GM18870 (cell line): ENCODE measurements at regions not wholly inside any gene's neighbourhood (a gene's known extent, or its start where the extent isn't known, plus 50 kb on each side); places are given as distances from the start of the nearest gene placed in this dataset.
"Not testable (repeated sequence)": the region's sequence is repeated elsewhere in the genome, so short reads cannot be mapped to it uniquely, and the experiment has no call there.

ENCODE experiments used
- ATAC-seq: cut with Tn5 transposase; IDR thresholded peaks from one replicate; pipeline ENCODE4 v1.9.1; 2021; ENCODE audit warnings: moderate library complexity; ENCODE audit not compliant: unreplicated experiment

GRCh38 chr7:65509368-65510186, 135.9 kb downstream of the ZNF92 start:
- ATAC-seq: no peak

- not testable (repeated sequence) for ATAC-seq
Observed at GRCh38 chr7:65510187-65510538, 136.5 kb downstream of the ZNF92 start.

GRCh38 chr7:65519751-65520150, 146.1 kb downstream of the ZNF92 start:
- ATAC-seq: not testable (repeated sequence)

GRCh38 chr7:65545465-65546161, 172.0 kb downstream of the ZNF92 start:
- not testable (repeated sequence) for ATAC-seq

GRCh38 chr7:65549589-65550443, 176.2 kb downstream of the ZNF92 start:
- not testable (repeated sequence) for ATAC-seq

GRCh38 chr7:65550444-65550809, 176.8 kb downstream of the ZNF92 start:
- not testable (repeated sequence) for ATAC-seq

GRCh38 chr7:65551042-65551441, 177.4 kb downstream of the ZNF92 start:
- not testable (repeated sequence) for ATAC-seq

- ATAC-seq: not testable (repeated sequence)
Observed at GRCh38 chr7:65554553-65555476, 181.2 kb downstream of the ZNF92 start.

GRCh38 chr7:65558584-65558983, 184.9 kb downstream of the ZNF92 start:
- not testable (repeated sequence) for ATAC-seq

GRCh38 chr7:65561786-65562372, 188.2 kb downstream of the ZNF92 start:
- not testable (repeated sequence) for ATAC-seq

GRCh38 chr7:65562522-65562921, 188.9 kb downstream of the ZNF92 start:
- ATAC-seq: peak; percentile 73

GRCh38 chr7:65563333-65563732, 189.7 kb downstream of the ZNF92 start:
- not testable (repeated sequence) for ATAC-seq

GRCh38 chr7:65568226-65568625, 194.6 kb downstream of the ZNF92 start:
- not testable (repeated sequence) for ATAC-seq

GRCh38 chr7:65570990-65571389, 197.3 kb downstream of the ZNF92 start:
- ATAC-seq: not testable (repeated sequence)

- ATAC-seq: not testable (repeated sequence)
Observed at GRCh38 chr7:65572581-65572980, 198.9 kb downstream of the ZNF92 start.

- not testable (repeated sequence) for ATAC-seq
Observed at GRCh38 chr7:65576370-65576769, 202.7 kb downstream of the ZNF92 start.

GRCh38 chr7:65582518-65583119, 209.0 kb downstream of the ZNF92 start:
- not testable (repeated sequence) for ATAC-seq

GRCh38 chr7:65602495-65602894, 228.8 kb downstream of the ZNF92 start:
- ATAC-seq: not testable (repeated sequence)

- ATAC-seq: no peak
Observed at GRCh38 chr7:65609131-65609530, 235.5 kb downstream of the ZNF92 start.
